ENCODE measurements at regions not wholly inside any gene's neighbourhood (a gene's known extent, or its start where the extent isn't known, plus 50 kb on each side); places are given as distances from the start of the nearest gene placed in this dataset.

GRCh38 chr6:15745781-15746180, 83.0 kb upstream of the DTNBP1 start:
- H3T11ph ChIP-seq (ENCODE audit: low read length), result no peak overlapping the region
- no peak overlapping the region for H4K8ac ChIP-seq (replicated peaks; ENCODE audit: insufficient read length, low read depth, low read length)
- no peaks in the 10 kb centered on the region for H3K79me2 ChIP-seq (ENCODE audit: insufficient read depth, low read length)
- no peak overlapping the region for H2BK120ac ChIP-seq (ENCODE audit: low read depth, low read length, poor library complexity, severe bottlenecking)
- no peak overlapping the region for H2BK5ac ChIP-seq (ENCODE audit: insufficient read length, low read length)
- H3K23ac ChIP-seq (ENCODE audit: insufficient read length, low read depth, low read length), result no peak overlapping the region
- H2AK5ac ChIP-seq (ENCODE audit: insufficient read length, low read length), result no peak overlapping the region
- TF ChIP-seq, protein P1, sequence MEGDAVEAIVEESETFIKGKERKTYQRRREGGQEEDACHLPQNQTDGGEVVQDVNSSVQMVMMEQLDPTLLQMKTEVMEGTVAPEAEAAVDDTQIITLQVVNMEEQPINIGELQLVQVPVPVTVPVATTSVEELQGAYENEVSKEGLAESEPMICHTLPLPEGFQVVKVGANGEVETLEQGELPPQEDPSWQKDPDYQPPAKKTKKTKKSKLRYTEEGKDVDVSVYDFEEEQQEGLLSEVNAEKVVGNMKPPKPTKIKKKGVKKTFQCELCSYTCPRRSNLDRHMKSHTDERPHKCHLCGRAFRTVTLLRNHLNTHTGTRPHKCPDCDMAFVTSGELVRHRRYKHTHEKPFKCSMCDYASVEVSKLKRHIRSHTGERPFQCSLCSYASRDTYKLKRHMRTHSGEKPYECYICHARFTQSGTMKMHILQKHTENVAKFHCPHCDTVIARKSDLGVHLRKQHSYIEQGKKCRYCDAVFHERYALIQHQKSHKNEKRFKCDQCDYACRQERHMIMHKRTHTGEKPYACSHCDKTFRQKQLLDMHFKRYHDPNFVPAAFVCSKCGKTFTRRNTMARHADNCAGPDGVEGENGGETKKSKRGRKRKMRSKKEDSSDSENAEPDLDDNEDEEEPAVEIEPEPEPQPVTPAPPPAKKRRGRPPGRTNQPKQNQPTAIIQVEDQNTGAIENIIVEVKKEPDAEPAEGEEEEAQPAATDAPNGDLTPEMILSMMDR (conservative IDR thresholded peaks at IDR 0.05), result no peak
- no peak overlapping the region for H3K4ac ChIP-seq (ENCODE audit: low read depth, low read length)
- H3K14ac ChIP-seq (ENCODE audit: insufficient read depth, low read length), result no peak overlapping the region
- H4K5ac ChIP-seq (ENCODE audit: insufficient read length, low read depth, low read length), result no peak overlapping the region
- WGBS (ENCODE audit: extremely low coverage, insufficient read length, low lambda C conversion rate), result no CpG with 5 or more reads among the region's 3 CpGs
- no peak overlapping the region for H3K56ac ChIP-seq (ENCODE audit: insufficient read length, low read depth, low read length)
- H2BK12ac ChIP-seq (ENCODE audit: insufficient read length, low read depth, low read length), result no peak overlapping the region
- Mint-ChIP-seq H3K4me1 (peaks cover 16 to 19% of the 10 kb centered on the region in 2 experiments), H3K27me3 (ENCODE audit: low read depth) (no peaks in the 10 kb centered on the region), H3K9me3 (peaks cover 6 to 24% of the 10 kb centered on the region in 2 experiments; a peak in 4 of 5 replicates), H3K4me3 (peak overlapping the region in 1 of 2 experiments; percentile 25; a peak in 1 of 5 replicates), H3K36me3 (ENCODE audit: insufficient read depth in 1 of 3, low read depth in 3 of 3) (peaks cover 0 to 23% (median 12%) of the 10 kb centered on the region in 3 experiments; a peak in 5 of 7 replicates), H3K27ac (peak overlapping the region in 1 of 3 experiments; percentile 69; a peak in 2 of 7 replicates)
- H3K4me2 ChIP-seq (ENCODE audit: insufficient read depth, insufficient read length, low read length), result no peak overlapping the region
- no peak overlapping the region for H2AFZ ChIP-seq (ENCODE audit: low read length)
- H4K91ac ChIP-seq (ENCODE audit: insufficient read length, low read depth, low read length), result no peak overlapping the region
- no peak overlapping the region for H3K27ac ChIP-seq (ENCODE audit: insufficient read length, low read depth, low read length)
- no peak overlapping the region for H2BK20ac ChIP-seq (ENCODE audit: low read depth, low read length, poor library complexity, severe bottlenecking)
- H3K27me3 ChIP-seq (ENCODE audit: insufficient read depth, low read length), result no peaks in the 10 kb centered on the region
- H3K4me1 ChIP-seq (ENCODE audit: insufficient read depth, low read length), result no peaks in the 10 kb centered on the region; the same call in 1 of the 2 replicates
- H3K9me3 ChIP-seq (ENCODE audit: control insufficient read depth, low read depth, low read length), result no peaks in the 10 kb centered on the region
- no peaks in the 10 kb centered on the region for H4K20me1 ChIP-seq (ENCODE audit: control insufficient read depth, insufficient read depth, insufficient read length)
- no peak for DNase-seq
- H3K23me2 ChIP-seq (ENCODE audit: insufficient read length, low read depth, low read length, poor library complexity, severe bottlenecking), result no peaks in the 10 kb centered on the region
- H2BK15ac ChIP-seq (ENCODE audit: low read depth, low read length), result no peak overlapping the region
- H3K79me1 ChIP-seq (ENCODE audit: insufficient read depth, low read depth, low read length, poor library complexity, severe bottlenecking), result no peaks in the 10 kb centered on the region
- H3K18ac ChIP-seq (ENCODE audit: insufficient read length, low read depth, low read length), result no peak overlapping the region
- no peak overlapping the region for H3K9ac ChIP-seq (ENCODE audit: extremely low read depth, insufficient read length, low read length)
